ENCODE measurements at regions not wholly inside any gene's neighbourhood (a gene's known extent, or its start where the extent isn't known, plus 50 kb on each side); places are given as distances from the start of the nearest gene placed in this dataset.
"Not testable (repeated sequence)": the region's sequence is repeated elsewhere in the genome, so short reads cannot be mapped to it uniquely, and the experiment has no call there.

DNA sequence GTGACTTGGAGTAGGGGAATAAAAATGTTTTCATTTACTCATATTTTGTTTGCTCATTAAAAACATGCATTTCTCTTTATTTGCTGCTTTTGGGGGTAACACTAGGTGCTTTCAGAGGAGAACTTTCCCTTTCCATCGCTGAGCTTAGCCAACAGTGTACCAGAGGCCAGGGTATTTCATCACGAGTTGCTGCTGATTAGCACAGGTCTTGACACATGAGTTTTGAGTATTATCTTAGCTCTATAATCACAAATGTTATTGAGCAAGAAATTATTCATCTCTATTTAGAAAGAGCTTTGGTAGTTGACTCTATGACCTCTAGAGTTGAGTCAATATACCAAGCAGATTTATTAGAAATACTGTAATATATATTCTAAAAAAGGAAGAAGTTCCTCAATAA, 375.9 kb downstream of the NXPH1 start:
- no peak for DNase-seq

GRCh38 chr7:8817448-8818036, 384.1 kb downstream of the NXPH1 start:
- no peak for DNase-seq

DNA sequence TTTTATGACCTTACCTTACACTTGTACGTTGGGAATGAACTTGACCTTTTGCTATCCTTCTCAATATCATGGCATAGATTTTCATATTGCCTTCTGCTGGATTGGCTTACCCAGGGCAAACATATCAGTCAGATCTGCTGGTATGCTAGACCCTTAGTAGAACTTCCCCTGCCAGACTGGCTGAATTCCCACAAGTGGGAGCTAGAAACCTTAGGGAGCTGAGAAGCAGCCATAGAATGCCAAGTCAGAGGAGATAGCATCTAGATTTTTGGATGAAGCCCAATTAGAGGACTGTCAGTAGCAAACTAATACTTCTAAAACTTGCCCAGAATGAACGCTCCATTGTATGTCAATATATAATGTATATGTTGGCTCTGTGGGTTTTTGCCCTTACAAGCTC, 385.0 kb downstream of the NXPH1 start:
- DNase-seq, result no peak

GRCh38 chr7:8822595-8822994, 389.2 kb downstream of the NXPH1 start:
- no peak for DNase-seq

- DNase-seq, result no peak
These were observed 390.1 kb downstream of the NXPH1 start for GRCh38 chr7:8823486-8823885.

DNA sequence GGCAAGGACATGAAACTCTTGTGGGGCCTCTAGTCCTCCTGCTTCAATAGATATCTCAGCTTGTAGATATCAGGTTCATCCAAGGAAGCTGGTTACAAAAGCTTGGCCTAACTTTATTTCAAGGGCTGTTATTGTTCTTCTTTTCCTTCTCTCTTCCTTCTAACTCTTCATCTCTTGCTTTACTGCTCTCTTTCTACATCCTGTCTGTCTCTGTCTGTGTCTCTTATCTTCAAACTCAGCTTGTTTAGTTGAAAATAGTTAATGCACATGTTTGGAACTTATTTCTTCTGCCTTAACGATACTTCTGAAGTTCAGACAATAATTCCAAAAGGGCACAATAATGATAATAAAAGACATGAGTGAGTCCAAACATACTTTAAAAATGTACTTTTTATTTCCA, 393.9 kb downstream of the NXPH1 start:
- no peak for DNase-seq

DNA sequence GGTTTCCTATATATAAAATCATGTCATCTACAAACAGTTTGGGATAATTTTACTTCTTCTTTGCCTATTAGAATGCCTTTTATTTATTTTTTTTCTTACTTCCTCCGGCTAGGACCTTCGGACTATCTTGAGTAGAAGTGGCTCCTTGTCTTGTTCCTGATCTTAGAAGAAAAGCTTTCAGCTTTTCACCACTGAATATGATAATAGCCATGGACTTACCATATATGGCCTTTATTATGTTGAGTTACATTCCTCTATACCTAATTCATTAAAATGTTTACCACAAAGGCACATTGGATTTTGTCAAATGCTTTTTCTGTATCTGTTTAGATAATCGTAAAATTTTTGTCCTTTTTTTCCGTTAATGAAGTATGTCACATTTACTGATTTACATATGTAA, 395.7 kb downstream of the NXPH1 start:
- no peak for DNase-seq

GRCh38 chr7:8831376-8831775, 398.0 kb downstream of the NXPH1 start:
- DNase-seq, result no peak

- no peak for DNase-seq
These were observed 399.9 kb downstream of the NXPH1 start for GRCh38 chr7:8833355-8833754.

DNA sequence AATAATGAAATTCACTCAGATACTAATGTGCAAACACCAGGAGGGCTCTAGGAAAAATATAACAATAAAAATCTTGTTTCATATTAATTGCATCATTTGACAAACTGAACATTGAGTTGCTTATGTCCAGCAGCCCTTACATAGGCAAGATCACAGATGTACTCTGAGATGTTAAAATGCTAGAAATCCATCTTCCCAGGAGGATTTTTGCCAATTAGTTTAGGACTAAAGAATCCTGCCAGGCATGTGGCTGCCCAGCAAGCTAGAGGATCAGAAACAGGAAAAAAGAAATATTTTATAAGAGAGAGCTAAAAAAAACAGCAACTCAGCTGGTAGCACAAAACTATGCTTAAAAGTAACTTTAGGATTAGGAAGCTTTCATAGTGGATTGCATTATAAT, 407.8 kb downstream of the NXPH1 start:
- no peak for DNase-seq

DNA sequence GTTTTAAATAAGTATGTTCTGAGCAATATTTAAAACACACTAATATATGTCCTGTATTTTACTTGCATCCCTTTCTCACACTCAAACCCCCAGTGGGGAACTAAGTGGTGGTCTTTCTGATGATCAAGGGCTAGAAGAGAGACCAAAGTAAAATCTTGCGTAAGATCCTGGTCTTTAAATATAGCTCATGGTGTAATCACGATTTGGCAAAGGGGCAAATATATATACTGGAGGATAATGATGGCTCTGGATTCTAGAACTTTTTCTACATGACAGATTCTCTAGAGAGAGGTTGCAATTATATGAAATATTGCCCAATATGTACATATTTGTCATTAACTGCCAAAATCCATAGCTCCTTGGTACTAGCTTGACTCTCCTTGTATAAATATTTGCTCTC, 438.3 kb downstream of the NXPH1 start:
- DNase-seq, result no peak

DNA sequence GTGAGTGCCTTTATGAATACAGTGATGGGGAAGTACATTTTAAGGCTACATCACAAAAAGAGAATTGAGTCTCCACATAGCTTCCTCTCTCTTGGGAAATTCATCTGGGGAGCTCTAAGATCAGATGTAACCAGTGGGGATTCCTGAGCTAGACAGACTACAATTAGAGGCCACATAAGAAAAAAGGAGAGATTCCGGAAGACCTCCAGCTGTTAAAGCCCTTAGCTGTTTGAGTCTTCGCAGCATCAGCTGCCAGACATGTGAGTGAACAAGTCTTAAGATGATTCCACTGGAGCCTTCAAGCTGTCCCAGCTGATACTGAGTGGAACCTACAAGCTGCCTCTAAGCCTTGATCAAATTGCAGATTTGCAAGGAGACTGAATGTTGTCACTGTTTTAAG, 448.5 kb downstream of the NXPH1 start:
- no peak for DNase-seq

DNA sequence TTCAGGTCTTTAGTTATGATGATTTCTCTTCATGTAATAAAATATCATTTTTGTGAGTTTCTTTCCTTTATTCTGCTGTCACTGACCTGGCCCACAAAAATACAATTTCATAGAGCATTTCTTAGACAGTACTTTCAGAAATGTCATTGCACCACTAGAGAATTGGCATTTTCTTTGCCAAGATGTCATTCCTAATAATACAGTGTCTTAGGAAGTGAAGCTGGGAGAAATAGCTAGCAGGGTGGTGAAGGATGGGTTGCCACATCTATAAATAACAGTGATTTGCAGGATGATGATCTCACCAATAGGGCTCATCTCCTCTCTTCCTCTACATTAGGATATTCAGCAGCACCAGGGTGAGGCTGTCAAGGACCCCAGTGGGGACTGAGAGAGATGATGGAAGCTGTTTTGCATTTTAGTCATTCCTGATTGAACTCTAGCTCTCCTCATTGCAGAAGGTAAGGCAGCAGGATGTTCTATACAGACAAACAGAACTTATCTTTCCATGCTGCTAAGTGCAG, 452.1 kb downstream of the NXPH1 start:
- DNase-seq, result no peak

DNA sequence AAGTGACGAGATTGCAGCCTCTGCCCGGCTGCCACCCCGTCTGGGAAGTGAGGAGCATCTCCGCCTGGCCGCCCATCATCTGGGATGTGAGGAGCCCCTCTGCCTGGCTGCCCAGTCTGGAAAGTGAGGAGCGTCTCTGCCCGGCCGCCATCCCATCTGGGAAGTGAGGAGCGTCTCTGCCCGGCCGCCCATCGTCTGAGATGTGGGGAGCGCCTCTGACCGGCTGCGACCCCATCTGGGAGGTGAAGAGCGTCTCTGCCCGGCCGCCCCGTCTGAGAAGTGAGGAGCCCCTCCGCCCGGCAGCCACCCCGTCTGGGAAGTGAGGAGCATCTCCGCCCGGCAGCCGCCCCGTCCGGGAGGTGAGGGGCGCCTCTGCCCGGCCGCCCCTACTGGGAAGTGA, 456.9 kb downstream of the NXPH1 start:
- DNase-seq, result not testable (repeated sequence)

- DNase-seq, result no peak
These were observed 460.4 kb downstream of the NXPH1 start for GRCh38 chr7:8893775-8894174.

DNA sequence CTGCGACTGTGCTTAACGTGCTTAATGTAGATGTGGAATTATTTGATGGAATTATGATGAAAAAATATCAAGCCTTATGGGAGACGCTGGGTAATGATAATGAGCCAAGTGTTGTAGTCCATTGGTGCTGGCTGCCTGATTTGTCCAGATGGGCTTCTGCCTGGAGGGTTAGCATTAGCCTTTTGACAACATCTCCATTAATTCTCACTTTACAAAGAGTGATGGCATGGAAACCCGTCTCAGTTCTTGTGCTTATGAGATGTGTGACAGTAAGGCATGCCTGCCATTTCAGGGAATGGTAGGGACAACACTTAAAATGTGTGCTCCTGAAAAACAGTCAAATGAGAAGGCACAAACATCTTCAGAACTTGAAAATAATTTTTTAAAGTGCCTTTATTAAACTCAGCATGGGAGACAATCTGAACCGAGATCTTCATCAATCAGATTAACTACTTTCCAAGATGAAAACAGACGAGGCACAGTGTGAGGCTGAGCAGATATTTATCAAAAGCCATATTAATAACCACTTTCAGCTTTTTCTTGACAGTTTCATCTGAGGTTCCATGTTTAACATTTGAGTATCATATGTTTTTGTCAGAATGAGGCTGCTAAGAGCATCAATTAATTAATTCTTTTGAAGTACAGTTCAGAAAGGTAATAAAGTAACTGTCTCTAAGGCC, 473.1 kb downstream of the NXPH1 start:
- DNase-seq, result no peak

- DNase-seq, result no peak
These were observed 475.5 kb downstream of the NXPH1 start for GRCh38 chr7:8908889-8909288.

GRCh38 chr7:8913682-8914081, 480.3 kb downstream of the NXPH1 start:
- DNase-seq, result no peak

DNA sequence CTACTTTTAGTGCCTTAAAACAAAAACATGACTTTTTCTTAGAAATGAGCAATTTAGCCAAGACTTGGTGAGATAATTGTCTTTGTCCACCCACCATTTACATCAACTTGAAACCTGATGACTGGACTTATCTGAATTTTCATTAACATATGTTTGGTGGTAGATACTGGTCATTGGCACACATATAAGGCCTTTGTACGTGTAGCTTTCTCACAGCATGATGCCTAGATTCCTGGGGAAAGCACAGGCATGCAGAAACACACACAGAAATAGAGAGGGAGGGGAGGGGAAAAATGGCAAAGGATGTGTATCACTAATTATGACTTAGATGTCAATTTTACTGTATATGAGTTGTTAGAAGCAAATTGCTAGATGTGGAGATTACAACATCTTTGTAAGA, 488.4 kb downstream of the NXPH1 start:
- no peak for DNase-seq

- DNase-seq, result no peak
These were observed 489.3 kb downstream of the NXPH1 start for GRCh38 chr7:8922726-8923125.

- no peak for DNase-seq
These were observed 489.9 kb downstream of the NXPH1 start for GRCh38 chr7:8923164-8923806.

- DNase-seq, result no peak
These were observed 498.7 kb downstream of the NXPH1 start for GRCh38 chr7:8931906-8932646.

DNA sequence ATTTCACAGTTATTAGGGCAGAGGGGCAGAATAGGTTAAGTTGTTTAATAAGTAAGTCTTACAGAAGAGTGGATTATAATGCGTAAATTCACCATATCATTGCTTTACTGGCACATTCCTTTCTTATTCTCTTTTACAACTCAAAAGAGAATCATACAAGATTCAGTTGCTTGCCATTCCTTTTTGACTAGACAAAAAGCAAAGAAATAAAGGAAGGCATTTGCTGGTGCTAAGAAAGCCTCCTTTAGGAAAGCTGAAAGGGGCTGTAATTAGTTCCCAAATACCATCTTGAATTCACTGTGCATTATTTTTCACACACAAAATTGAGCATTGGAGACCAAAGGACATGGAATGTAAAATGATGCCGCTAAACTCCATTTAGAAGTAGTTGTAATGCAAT, 499.3 kb downstream of the NXPH1 start:
- DNase-seq, result no peak

GRCh38 chr7:8937204-8937603, 503.8 kb downstream of the NXPH1 start:
- no peak for DNase-seq
